HG03571 (cell line): ENCODE measurements at regions not wholly inside any gene's neighbourhood (a gene's known extent, or its start where the extent isn't known, plus 50 kb on each side); places are given as distances from the start of the nearest gene placed in this dataset.

Source experiments
- ATAC-seq: cut with Tn5 transposase; IDR thresholded peaks from one replicate; pipeline ENCODE4 v1.9.1; 2021; ENCODE audit not compliant: unreplicated experiment

- no peak for ATAC-seq
Observed at GRCh38 chr16:49216593-49216992, 65.0 kb downstream of the CBLN1 start.

GRCh38 chr16:49213594-49213993 lies 68.0 kb downstream of the CBLN1 start:
- no peak for ATAC-seq

- no peak for ATAC-seq
Observed at GRCh38 chr16:49204191-49204590, 77.4 kb downstream of the CBLN1 start.

GRCh38 chr16:49203361-49203760 lies 78.3 kb downstream of the CBLN1 start:
- ATAC-seq = no peak

GRCh38 chr16:49201118-49201517 lies 80.5 kb downstream of the CBLN1 start:
- ATAC-seq = no peak

GRCh38 chr16:49200223-49200820 lies 81.3 kb downstream of the CBLN1 start:
- no peak for ATAC-seq

- ATAC-seq = no peak
Observed at GRCh38 chr16:49195237-49195548, 86.4 kb downstream of the CBLN1 start.

GRCh38 chr16:49194537-49195236 lies 87.0 kb downstream of the CBLN1 start:
- ATAC-seq = no peak

GRCh38 chr16:49193596-49193995 lies 88.0 kb downstream of the CBLN1 start:
- ATAC-seq = no peak

GRCh38 chr16:49189286-49189685 lies 92.4 kb downstream of the CBLN1 start:
- ATAC-seq = no peak

GRCh38 chr16:49183911-49184310 lies 97.7 kb downstream of the CBLN1 start:
- no peak for ATAC-seq

GRCh38 chr16:49181791-49182518 lies 99.7 kb downstream of the CBLN1 start:
- ATAC-seq = no peak

- ATAC-seq = no peak
Observed at GRCh38 chr16:49179714-49180330, 101.8 kb downstream of the CBLN1 start.

- ATAC-seq = no peak
Observed at GRCh38 chr16:49168126-49168525, 113.5 kb downstream of the CBLN1 start.

GRCh38 chr16:49165025-49165424 lies 116.6 kb downstream of the CBLN1 start:
- no peak for ATAC-seq

GRCh38 chr16:49161191-49161590 lies 120.4 kb downstream of the CBLN1 start:
- ATAC-seq = no peak

- no peak for ATAC-seq
Observed at GRCh38 chr16:49158029-49158642, 123.5 kb downstream of the CBLN1 start.

GRCh38 chr16:49150341-49150740 lies 131.3 kb downstream of the CBLN1 start:
- no peak for ATAC-seq

GRCh38 chr16:49148410-49148809 lies 133.2 kb downstream of the CBLN1 start:
- ATAC-seq = no peak

- ATAC-seq = no peak
Observed at GRCh38 chr16:49140618-49141017, 141.0 kb downstream of the CBLN1 start.

GRCh38 chr16:49130397-49130796 lies 151.2 kb downstream of the CBLN1 start:
- ATAC-seq = no peak

- no peak for ATAC-seq
Observed at GRCh38 chr16:49129935-49130334, 151.7 kb downstream of the CBLN1 start.
